Hepatocyte (in vitro differentiated cells): ENCODE measurements at regions not wholly inside any gene's neighbourhood (a gene's known extent, or its start where the extent isn't known, plus 50 kb on each side); places are given as distances from the start of the nearest gene placed in this dataset.

Source experiments
- CTCF ChIP-seq: fragments of 200-600 bp; sonication (generic); IDR thresholded peaks from 2 replicates; pipeline ENCODE4 v1.5.1; 2016; ENCODE audit warnings: antibody characterized with exemption, mild to moderate bottlenecking; ENCODE audit not compliant: poor library complexity
- EZH2 ChIP-seq: fragments of 200-600 bp; sonication (generic); IDR thresholded peaks from 2 replicates; pipeline ENCODE4 v1.6.1; 2016; ENCODE audit warnings: antibody characterized with exemption, mild to moderate bottlenecking, borderline replicate concordance
- EZH2phosphoT487 ChIP-seq: fragments of 200-600 bp; sonication (generic); IDR thresholded peaks from one replicate; pipeline ENCODE4 v1.6.1; 2018; ENCODE audit warnings: antibody characterized with exemption, mild to moderate bottlenecking, low read depth, moderate library complexity; ENCODE audit not compliant: unreplicated experiment, severe bottlenecking

GRCh38 chr17:79180358-79181005 is 105.9 kb downstream of the ENGASE start:
- no peak for TF ChIP-seq EZH2
- TF ChIP-seq CTCF, result no peak
- no peak for TF ChIP-seq EZH2phosphoT487
